ENCODE measurements at regions not wholly inside any gene's neighbourhood (a gene's known extent, or its start where the extent isn't known, plus 50 kb on each side); places are given as distances from the start of the nearest gene placed in this dataset.

- WGBS (ENCODE audit: insufficient coverage, insufficient read length) = 100% methylated on average over 1 of the region's 4 CpGs
- no peaks in the 10 kb centered on the region for H3K27me3 ChIP-seq (ENCODE audit: control insufficient read depth, insufficient read depth, low read length)
- no peak overlapping the region for H3K4me3 ChIP-seq (ENCODE audit: low read length)
- H3K9me3 ChIP-seq (ENCODE audit: control insufficient read depth, insufficient read depth, low read length) = no peaks in the 10 kb centered on the region
- no peak for DNase-seq (ENCODE audit: low read depth, low spot score)
- H3K36me3 ChIP-seq (ENCODE audit: control insufficient read depth, insufficient read depth, low read length) = no peaks in the 10 kb centered on the region
- H3K4me1 ChIP-seq (ENCODE audit: control insufficient read depth, insufficient read depth, low read length) = no peaks in the 10 kb centered on the region
- no peak overlapping the region for H3K27ac ChIP-seq (ENCODE audit: low read length)
These were observed 233.9 kb downstream of the ARAP2 start for GRCh38 chr4:36010397-36010929.

GRCh38 chr4:36011381-36011780, 232.9 kb downstream of the ARAP2 start:
- Histone ChIP-seq H3K4me1 (ENCODE audit: control insufficient read depth, insufficient read depth, low read length) (no peaks in the 10 kb centered on the region), H3K27me3 (ENCODE audit: control insufficient read depth, insufficient read depth, low read length) (no peaks in the 10 kb centered on the region), H3K4me3 (ENCODE audit: low read length) (no peak overlapping the region), H3K36me3 (ENCODE audit: control insufficient read depth, insufficient read depth, low read length) (no peaks in the 10 kb centered on the region), H3K9me3 (ENCODE audit: control insufficient read depth, insufficient read depth, low read length) (no peaks in the 10 kb centered on the region), H3K27ac (ENCODE audit: low read length) (no peak overlapping the region)
- no peak for DNase-seq (ENCODE audit: low read depth, low spot score)

- Histone ChIP-seq H3K4me3 (ENCODE audit: low read length) (no peak overlapping the region), H3K9me3 (ENCODE audit: control insufficient read depth, insufficient read depth, low read length) (no peaks in the 10 kb centered on the region), H3K27ac (ENCODE audit: low read length) (no peak overlapping the region), H3K36me3 (ENCODE audit: control insufficient read depth, insufficient read depth, low read length) (no peaks in the 10 kb centered on the region), H3K27me3 (ENCODE audit: control insufficient read depth, insufficient read depth, low read length) (no peaks in the 10 kb centered on the region), H3K4me1 (ENCODE audit: control insufficient read depth, insufficient read depth, low read length) (no peaks in the 10 kb centered on the region)
- no peak for DNase-seq (ENCODE audit: low read depth, low spot score)
- no CpG with 5 or more reads among the region's 3 CpGs for WGBS (ENCODE audit: insufficient coverage, insufficient read length)
These were observed 231.8 kb downstream of the ARAP2 start for GRCh38 chr4:36012503-36012902.

GRCh38 chr4:36013206-36013605, 231.1 kb downstream of the ARAP2 start:
- no peaks in the 10 kb centered on the region for H3K27me3 ChIP-seq (ENCODE audit: control insufficient read depth, insufficient read depth, low read length)
- 100% methylated on average over 1 of the region's 5 CpGs for WGBS (ENCODE audit: insufficient coverage, insufficient read length)
- H3K36me3 ChIP-seq (ENCODE audit: control insufficient read depth, insufficient read depth, low read length) = no peaks in the 10 kb centered on the region
- H3K4me3 ChIP-seq (ENCODE audit: low read length) = no peak overlapping the region
- no peak for DNase-seq (ENCODE audit: low read depth, low spot score)
- no peak overlapping the region for H3K27ac ChIP-seq (ENCODE audit: low read length)
- no peaks in the 10 kb centered on the region for H3K9me3 ChIP-seq (ENCODE audit: control insufficient read depth, insufficient read depth, low read length)
- H3K4me1 ChIP-seq (ENCODE audit: control insufficient read depth, insufficient read depth, low read length) = no peaks in the 10 kb centered on the region

Data from iPS DF 6.9 (cell line).